GM23338 (cell line): ENCODE measurements at regions not wholly inside any gene's neighbourhood (a gene's known extent, or its start where the extent isn't known, plus 50 kb on each side); places are given as distances from the start of the nearest gene placed in this dataset.
"Not testable (repeated sequence)": the region's sequence is repeated elsewhere in the genome, so short reads cannot be mapped to it uniquely, and the experiment has no call there.

Source experiments
- ATAC-seq: fragments of 200-7000 bp; cut with Tn5 transposase; 3 replicates; pipeline ENCODE4 v1.9.1; 2020
- DNase-seq: peaks from one replicate; pipeline ENCODE4 v3.0.0-alpha.2; 2015; ENCODE audit warnings: low spot score
- H2AFZ ChIP-seq: fragments of 200-600 bp; sonication (generic); 2 replicates; pipeline ENCODE4 v1.8.0; 2016; ENCODE audit warnings: antibody characterized with exemption, mild to moderate bottlenecking, moderate library complexity
- H3F3A ChIP-seq: fragments of 200-600 bp; sonication (generic); replicated peaks from 2 replicates; pipeline ENCODE4 v1.8.0; 2017; ENCODE audit warnings: antibody characterized with exemption, mixed run types, low read depth
- H3K27ac ChIP-seq: fragments of 200-600 bp; sonication (generic); 2 replicates; pipeline ENCODE4 v1.6.1; 2016; ENCODE audit warnings: low read depth
- H3K27me3 ChIP-seq: fragments of 200-600 bp; sonication (generic); 2 replicates; pipeline ENCODE4 v1.8.0; 2016; ENCODE audit warnings: mild to moderate bottlenecking, mixed run types, moderate library complexity; ENCODE audit not compliant: insufficient read depth
- H3K36me3 ChIP-seq: fragments of 200-600 bp; sonication (generic); 2 replicates; pipeline ENCODE4 v1.8.0; 2016; ENCODE audit warnings: mild to moderate bottlenecking; ENCODE audit not compliant: insufficient read depth
- H3K4me1 ChIP-seq: fragments of 200-600 bp; sonication (generic); 2 replicates; pipeline ENCODE4 v1.8.0; 2016; ENCODE audit warnings: mild to moderate bottlenecking, moderate library complexity; ENCODE audit not compliant: insufficient read depth
- H3K4me2 ChIP-seq: fragments of 200-600 bp; sonication (generic); 2 replicates; pipeline ENCODE4 v1.7.1; 2017; ENCODE audit warnings: mixed run types
- H3K4me3 ChIP-seq: fragments of 200-600 bp; sonication (generic); 2 replicates; pipeline ENCODE4 v1.6.1; 2016; ENCODE audit warnings: mixed run types
- H3K79me2 ChIP-seq: fragments of 200-600 bp; sonication (generic); replicated peaks from 2 replicates; pipeline ENCODE4 v1.8.0; 2017; ENCODE audit warnings: mild to moderate bottlenecking; ENCODE audit not compliant: insufficient read depth
- H3K9me2 ChIP-seq: fragments of 200-600 bp; sonication (generic); 2 replicates; pipeline ENCODE4 v1.8.0; 2017; ENCODE audit not compliant: insufficient read depth
- H4K20me1 ChIP-seq: fragments of 200-600 bp; sonication (generic); replicated peaks from 2 replicates; pipeline ENCODE4 v1.8.0; 2017; ENCODE audit warnings: mild to moderate bottlenecking; ENCODE audit not compliant: insufficient read depth
- H3K27ac Mint-ChIP-seq: 2 replicates; pipeline ENCODE4 v1.8.0; 2020; ENCODE audit warnings: inconsistent platforms, mild to moderate bottlenecking, moderate library complexity, mixed read lengths
- H3K27me3 Mint-ChIP-seq: 3 replicates; pipeline ENCODE4 v1.8.0; 2022; ENCODE audit warnings: low read depth, mild to moderate bottlenecking, moderate library complexity, mixed read lengths, inconsistent platforms; ENCODE audit not compliant: insufficient read depth, poor library complexity
- H3K36me3 Mint-ChIP-seq: 3 replicates; pipeline ENCODE4 v1.8.0; 2021; ENCODE audit warnings: low read depth, mild to moderate bottlenecking, inconsistent platforms, moderate library complexity, mixed read lengths
- H3K4me1 Mint-ChIP-seq: 3 replicates; pipeline ENCODE4 v1.8.0; 2020; ENCODE audit warnings: mild to moderate bottlenecking, inconsistent platforms, mixed read lengths
- H3K4me3 Mint-ChIP-seq: 3 replicates; pipeline ENCODE4 v1.8.0; 2021; ENCODE audit warnings: moderate library complexity, mild to moderate bottlenecking, inconsistent platforms, mixed read lengths
- H3K9me3 Mint-ChIP-seq: 3 replicates; pipeline ENCODE4 v1.8.0; 2020; ENCODE audit warnings: moderate library complexity, mild to moderate bottlenecking, inconsistent platforms, mixed read lengths
- CREB1 ChIP-seq: fragments of 250-450 bp; sonication (Bioruptor Pico); IDR thresholded peaks from 2 replicates; pipeline ENCODE4 v1.5.0; 2020; ENCODE audit warnings: low read depth, mild to moderate bottlenecking, moderate library complexity
- CTCF ChIP-seq, 2 experiments: fragments of 200-600 bp in 1 of 2; sonication (generic) in 1 of 2; conservative IDR thresholded peaks; 2 replicates each; pipeline versions ENCODE4 v1.5.1 to v1.6.1; 2016 to 2017; ENCODE audit warnings: antibody characterized with exemption in 2 of 2, low read depth in 2 of 2, mild to moderate bottlenecking in 2 of 2, moderate library complexity in 1 of 2
- NANOG ChIP-seq: IDR thresholded peaks from 2 replicates; pipeline ENCODE4 v1.6.1; 2016; ENCODE audit warnings: antibody characterized with exemption, borderline replicate concordance
- POLR2AphosphoS5 ChIP-seq: IDR thresholded peaks from 2 replicates; pipeline ENCODE4 v1.6.1; 2016; ENCODE audit warnings: antibody characterized with exemption, low read depth
- STAT1 ChIP-seq: IDR thresholded peaks from one replicate; pipeline ENCODE4 v1.6.1; 2016; ENCODE audit warnings: antibody characterized with exemption; ENCODE audit not compliant: unreplicated experiment
- ZNF114 ChIP-seq: fragments of 250-450 bp; sonication (Bioruptor Pico); IDR thresholded peaks from 2 replicates; pipeline ENCODE4 v1.5.0; 2020; ENCODE audit warnings: mild to moderate bottlenecking, moderate library complexity
- TF ChIP-seq, protein P1 (sequence below): fragments of 250-450 bp; sonication (Bioruptor Pico); IDR thresholded peaks from 2 replicates; pipeline ENCODE4 v1.5.0; 2020; ENCODE audit warnings: mild to moderate bottlenecking, moderate library complexity

- Histone ChIP-seq H3K36me3 (0 out of 2 replicates have a peak, but pooled peaks cover 4% of the 10 kb centered on the region), H3K4me2 (no peak overlapping the region), H3K27me3 (no peaks in the 10 kb centered on the region), H3K4me1 (no peaks in the 10 kb centered on the region), H4K20me1 (no peaks in the 10 kb centered on the region), H3K9me2 (0 out of 2 replicates have a peak, but pooled peaks cover 9% of the 10 kb centered on the region), H3F3A (no peaks in the 10 kb centered on the region), H3K79me2 (no peaks in the 10 kb centered on the region), H3K27ac (no peak overlapping the region), H2AFZ (no peak overlapping the region), H3K4me3 (no peak overlapping the region)
- peaks cover 26% of the 10 kb centered on the region for H3K36me3 Mint-ChIP-seq
- H3K4me3 Mint-ChIP-seq = no peak overlapping the region
- peaks cover 6% of the 10 kb centered on the region for H3K27me3 Mint-ChIP-seq
- no peak for DNase-seq
- no peak for ATAC-seq
- no peak for TF ChIP-seq NANOG
- peaks cover 41% of the 10 kb centered on the region for H3K9me3 Mint-ChIP-seq
- peaks cover 6% of the 10 kb centered on the region for H3K4me1 Mint-ChIP-seq
- no peak overlapping the region for H3K27ac Mint-ChIP-seq
Observed at GRCh38 chr13:33682020-33682564, 135.9 kb upstream of the RFC3 start.

GRCh38 chr13:33682646-33683045 lies 135.3 kb upstream of the RFC3 start:
- H4K20me1 ChIP-seq, H3K27me3 Mint-ChIP-seq, H3K36me3 ChIP-seq, H3K79me2 ChIP-seq, H3F3A ChIP-seq, H2AFZ ChIP-seq, H3K4me1 Mint-ChIP-seq, ATAC-seq, H3K4me3 Mint-ChIP-seq, H3K4me2 ChIP-seq, H3K4me3 ChIP-seq, DNase-seq, H3K4me1 ChIP-seq, H3K27me3 ChIP-seq, H3K9me2 ChIP-seq, H3K27ac Mint-ChIP-seq, H3K27ac ChIP-seq: not testable (repeated sequence)
- peaks cover 29% of the 10 kb centered on the region for H3K36me3 Mint-ChIP-seq
- peaks cover 45% of the 10 kb centered on the region for H3K9me3 Mint-ChIP-seq

GRCh38 chr13:33683376-33683775 lies 134.6 kb upstream of the RFC3 start:
- ATAC-seq = no peak
- H3K4me2 ChIP-seq = no peak overlapping the region
- Mint-ChIP-seq H3K9me3 (peaks cover 52% of the 10 kb centered on the region), H3K27ac (no peak overlapping the region), H3K27me3 (peaks cover 6% of the 10 kb centered on the region), H3K4me1 (peaks cover 6% of the 10 kb centered on the region), H3K4me3 (no peak overlapping the region), H3K36me3 (peaks cover 34% of the 10 kb centered on the region)
- peaks cover 11% of the 10 kb centered on the region; the same call in 1 of the 2 replicates for H3K36me3 ChIP-seq
- no peak overlapping the region for H3K27ac ChIP-seq
- no peaks in the 10 kb centered on the region for H3K79me2 ChIP-seq
- 0 out of 2 replicates have a peak, but pooled peaks cover 9% of the 10 kb centered on the region for H3K9me2 ChIP-seq
- H2AFZ ChIP-seq = no peak overlapping the region
- H4K20me1 ChIP-seq = no peaks in the 10 kb centered on the region
- no peaks in the 10 kb centered on the region for H3F3A ChIP-seq
- H3K4me3 ChIP-seq = no peak overlapping the region
- DNase-seq = no peak
- H3K27me3 ChIP-seq = no peaks in the 10 kb centered on the region
- no peaks in the 10 kb centered on the region for H3K4me1 ChIP-seq
- no peak for TF ChIP-seq ZNF114 (CRISPR knock-in tag)
- TF ChIP-seq STAT1 = no peak
- no peak for TF ChIP-seq CTCF (conservative IDR thresholded peaks at IDR 0.05; ENCODE audit: low read depth in 2 of 2)
- no peak for TF ChIP-seq CREB1 (CRISPR knock-in tag)
- TF ChIP-seq, protein P1, sequence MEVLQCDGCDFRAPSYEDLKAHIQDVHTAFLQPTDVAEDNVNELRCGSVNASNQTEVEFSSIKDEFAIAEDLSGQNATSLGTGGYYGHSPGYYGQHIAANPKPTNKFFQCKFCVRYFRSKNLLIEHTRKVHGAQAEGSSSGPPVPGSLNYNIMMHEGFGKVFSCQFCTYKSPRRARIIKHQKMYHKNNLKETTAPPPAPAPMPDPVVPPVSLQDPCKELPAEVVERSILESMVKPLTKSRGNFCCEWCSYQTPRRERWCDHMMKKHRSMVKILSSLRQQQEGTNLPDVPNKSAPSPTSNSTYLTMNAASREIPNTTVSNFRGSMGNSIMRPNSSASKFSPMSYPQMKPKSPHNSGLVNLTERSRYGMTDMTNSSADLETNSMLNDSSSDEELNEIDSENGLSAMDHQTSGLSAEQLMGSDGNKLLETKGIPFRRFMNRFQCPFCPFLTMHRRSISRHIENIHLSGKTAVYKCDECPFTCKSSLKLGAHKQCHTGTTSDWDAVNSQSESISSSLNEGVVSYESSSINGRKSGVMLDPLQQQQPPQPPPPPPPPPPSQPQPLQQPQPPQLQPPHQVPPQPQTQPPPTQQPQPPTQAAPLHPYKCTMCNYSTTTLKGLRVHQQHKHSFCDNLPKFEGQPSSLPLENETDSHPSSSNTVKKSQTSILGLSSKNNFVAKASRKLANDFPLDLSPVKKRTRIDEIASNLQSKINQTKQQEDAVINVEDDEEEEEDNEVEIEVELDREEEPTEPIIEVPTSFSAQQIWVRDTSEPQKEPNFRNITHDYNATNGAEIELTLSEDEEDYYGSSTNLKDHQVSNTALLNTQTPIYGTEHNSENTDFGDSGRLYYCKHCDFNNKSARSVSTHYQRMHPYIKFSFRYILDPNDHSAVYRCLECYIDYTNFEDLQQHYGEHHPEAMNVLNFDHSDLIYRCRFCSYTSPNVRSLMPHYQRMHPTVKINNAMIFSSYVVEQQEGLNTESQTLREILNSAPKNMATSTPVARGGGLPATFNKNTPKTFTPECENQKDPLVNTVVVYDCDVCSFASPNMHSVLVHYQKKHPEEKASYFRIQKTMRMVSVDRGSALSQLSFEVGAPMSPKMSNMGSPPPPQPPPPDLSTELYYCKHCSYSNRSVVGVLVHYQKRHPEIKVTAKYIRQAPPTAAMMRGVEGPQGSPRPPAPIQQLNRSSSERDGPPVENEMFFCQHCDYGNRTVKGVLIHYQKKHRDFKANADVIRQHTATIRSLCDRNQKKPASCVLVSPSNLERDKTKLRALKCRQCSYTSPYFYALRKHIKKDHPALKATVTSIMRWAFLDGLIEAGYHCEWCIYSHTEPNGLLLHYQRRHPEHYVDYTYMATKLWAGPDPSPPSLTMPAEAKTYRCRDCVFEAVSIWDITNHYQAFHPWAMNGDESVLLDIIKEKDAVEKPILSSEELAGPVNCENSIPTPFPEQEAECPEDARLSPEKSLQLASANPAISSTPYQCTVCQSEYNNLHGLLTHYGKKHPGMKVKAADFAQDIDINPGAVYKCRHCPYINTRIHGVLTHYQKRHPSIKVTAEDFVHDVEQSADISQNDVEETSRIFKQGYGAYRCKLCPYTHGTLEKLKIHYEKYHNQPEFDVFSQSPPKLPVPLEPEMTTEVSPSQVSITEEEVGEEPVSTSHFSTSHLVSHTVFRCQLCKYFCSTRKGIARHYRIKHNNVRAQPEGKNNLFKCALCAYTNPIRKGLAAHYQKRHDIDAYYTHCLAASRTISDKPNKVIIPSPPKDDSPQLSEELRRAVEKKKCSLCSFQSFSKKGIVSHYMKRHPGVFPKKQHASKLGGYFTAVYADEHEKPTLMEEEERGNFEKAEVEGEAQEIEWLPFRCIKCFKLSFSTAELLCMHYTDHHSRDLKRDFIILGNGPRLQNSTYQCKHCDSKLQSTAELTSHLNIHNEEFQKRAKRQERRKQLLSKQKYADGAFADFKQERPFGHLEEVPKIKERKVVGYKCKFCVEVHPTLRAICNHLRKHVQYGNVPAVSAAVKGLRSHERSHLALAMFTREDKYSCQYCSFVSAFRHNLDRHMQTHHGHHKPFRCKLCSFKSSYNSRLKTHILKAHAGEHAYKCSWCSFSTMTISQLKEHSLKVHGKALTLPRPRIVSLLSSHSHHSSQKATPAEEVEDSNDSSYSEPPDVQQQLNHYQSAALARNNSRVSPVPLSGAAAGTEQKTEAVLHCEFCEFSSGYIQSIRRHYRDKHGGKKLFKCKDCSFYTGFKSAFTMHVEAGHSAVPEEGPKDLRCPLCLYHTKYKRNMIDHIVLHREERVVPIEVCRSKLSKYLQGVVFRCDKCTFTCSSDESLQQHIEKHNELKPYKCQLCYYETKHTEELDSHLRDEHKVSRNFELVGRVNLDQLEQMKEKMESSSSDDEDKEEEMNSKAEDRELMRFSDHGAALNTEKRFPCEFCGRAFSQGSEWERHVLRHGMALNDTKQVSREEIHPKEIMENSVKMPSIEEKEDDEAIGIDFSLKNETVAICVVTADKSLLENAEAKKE (CRISPR knock-in tag) = no peak
- no peak for TF ChIP-seq POLR2AphosphoS5
